WI38 (cell line): ENCODE measurements at regions not wholly inside any gene's neighbourhood (a gene's known extent, or its start where the extent isn't known, plus 50 kb on each side); places are given as distances from the start of the nearest gene placed in this dataset.
"Not testable (repeated sequence)": the region's sequence is repeated elsewhere in the genome, so short reads cannot be mapped to it uniquely, and the experiment has no call there.

Source experiments
- H3K4me3 ChIP-seq: 2 replicates; pipeline ENCODE4 v1.5.1; 2011; ENCODE audit warnings: low read depth, mild to moderate bottlenecking, control low read depth, low read length
- TF ChIP-seq, protein P1 (sequence below): IDR thresholded peaks from 2 replicates; pipeline ENCODE4 v1.5.1; 2012; ENCODE audit warnings: low read depth, mild to moderate bottlenecking, control low read depth, low read length

DNA sequence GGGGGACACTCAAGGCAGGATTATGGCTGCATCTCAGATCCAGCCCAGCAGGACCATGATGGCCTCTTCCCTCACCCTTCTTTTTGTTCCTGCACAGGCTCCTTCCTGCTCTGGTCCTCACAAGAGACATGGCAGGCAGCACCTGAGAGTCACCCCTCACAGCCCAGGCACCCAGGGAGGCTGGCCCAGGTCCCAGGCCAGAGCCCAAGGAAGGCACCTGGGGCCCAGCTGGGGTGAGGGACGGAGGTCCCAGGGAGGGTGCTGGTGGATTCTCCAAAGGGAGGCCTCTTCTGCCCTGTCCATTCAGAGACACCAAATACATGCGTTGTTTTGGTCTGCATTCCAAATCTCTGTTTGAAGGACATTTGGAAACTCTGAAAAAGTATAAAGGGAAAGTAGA is 285.4 kb upstream of the HS6ST1 start:
- TF ChIP-seq, protein P1, sequence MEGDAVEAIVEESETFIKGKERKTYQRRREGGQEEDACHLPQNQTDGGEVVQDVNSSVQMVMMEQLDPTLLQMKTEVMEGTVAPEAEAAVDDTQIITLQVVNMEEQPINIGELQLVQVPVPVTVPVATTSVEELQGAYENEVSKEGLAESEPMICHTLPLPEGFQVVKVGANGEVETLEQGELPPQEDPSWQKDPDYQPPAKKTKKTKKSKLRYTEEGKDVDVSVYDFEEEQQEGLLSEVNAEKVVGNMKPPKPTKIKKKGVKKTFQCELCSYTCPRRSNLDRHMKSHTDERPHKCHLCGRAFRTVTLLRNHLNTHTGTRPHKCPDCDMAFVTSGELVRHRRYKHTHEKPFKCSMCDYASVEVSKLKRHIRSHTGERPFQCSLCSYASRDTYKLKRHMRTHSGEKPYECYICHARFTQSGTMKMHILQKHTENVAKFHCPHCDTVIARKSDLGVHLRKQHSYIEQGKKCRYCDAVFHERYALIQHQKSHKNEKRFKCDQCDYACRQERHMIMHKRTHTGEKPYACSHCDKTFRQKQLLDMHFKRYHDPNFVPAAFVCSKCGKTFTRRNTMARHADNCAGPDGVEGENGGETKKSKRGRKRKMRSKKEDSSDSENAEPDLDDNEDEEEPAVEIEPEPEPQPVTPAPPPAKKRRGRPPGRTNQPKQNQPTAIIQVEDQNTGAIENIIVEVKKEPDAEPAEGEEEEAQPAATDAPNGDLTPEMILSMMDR = no peak
- no peak overlapping the region for H3K4me3 ChIP-seq

DNA sequence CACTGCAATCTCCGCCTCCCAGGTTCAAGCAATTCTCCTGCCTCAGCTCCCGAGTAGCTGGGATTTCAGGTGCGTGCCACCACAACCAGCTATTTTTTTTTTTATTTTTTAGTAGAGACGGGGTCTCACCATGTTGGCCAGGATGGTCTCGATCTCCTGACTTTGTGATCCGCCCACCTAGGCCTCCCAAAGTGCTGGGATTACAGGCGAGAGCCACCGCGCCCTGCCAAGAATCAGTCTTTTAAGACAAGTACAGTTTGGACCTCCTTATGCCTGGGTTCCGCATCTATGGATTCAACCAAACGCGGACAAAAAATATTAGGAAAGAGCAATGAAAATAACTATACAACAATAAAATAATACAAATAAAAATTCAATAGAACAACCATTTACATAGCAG is 285.9 kb upstream of the HS6ST1 start:
- H3K4me3 ChIP-seq = not testable (repeated sequence)

DNA sequence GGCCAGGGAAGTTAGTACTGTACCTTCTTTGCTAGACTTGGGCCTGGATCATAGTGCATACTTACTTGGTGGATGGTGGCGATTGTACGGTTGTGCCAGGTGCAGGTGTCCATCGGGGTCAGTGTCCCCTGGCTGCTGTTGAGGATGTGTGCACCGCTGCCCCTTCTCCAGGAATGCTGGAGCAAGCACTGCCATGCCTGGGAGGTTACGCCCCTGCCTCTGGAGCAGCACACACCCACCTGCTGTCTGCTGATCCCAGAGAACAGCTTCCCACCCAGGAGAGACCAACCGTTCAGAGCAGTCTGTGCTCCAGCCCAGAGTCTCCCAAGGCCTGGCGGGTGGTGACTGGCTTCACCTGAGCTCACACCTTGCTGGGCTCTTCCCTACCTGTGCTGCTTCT is 286.8 kb upstream of the HS6ST1 start:
- TF ChIP-seq, protein P1 = no peak
- no peak overlapping the region for H3K4me3 ChIP-seq

DNA sequence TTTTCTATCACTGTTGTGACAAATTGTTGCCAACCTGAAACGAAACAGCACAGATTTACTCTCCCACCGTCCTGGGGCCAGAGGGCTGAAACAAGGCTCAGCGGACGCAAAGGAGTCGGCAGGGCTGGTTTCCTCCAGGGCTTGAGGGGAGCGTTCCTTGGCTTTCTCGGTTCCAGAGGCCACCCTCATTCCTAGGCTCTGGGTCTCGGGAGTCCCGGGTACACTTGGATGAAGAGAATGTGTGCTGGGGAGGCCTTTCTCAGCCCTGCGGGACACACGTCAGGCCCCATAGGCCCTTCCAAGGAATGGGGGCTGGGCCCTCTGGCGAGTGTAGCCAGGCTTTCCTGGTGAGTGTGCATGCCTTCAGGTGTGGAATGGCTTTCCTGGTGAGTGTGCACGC is 287.3 kb upstream of the HS6ST1 start:
- TF ChIP-seq, protein P1 = no peak
- H3K4me3 ChIP-seq = no peak overlapping the region

DNA sequence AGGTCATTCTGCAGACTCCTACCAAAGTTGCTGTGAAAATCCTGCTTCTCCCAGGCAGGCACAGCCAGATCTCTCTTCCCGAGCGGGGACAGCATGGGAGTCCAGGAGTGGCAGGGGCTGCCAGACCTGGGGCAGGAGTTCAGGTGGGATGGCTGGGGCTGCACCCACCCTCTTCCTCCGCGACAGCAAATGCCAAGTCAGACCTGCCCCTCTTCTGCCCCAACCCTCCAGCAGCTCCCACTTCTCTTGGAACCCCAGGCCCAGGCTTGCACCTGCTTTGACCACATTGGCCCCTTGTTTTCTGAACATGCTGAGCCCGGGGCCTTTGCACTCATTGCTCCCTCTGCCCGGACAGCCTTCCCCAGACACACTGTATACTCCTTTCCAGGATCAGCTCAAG is 288.2 kb upstream of the HS6ST1 start:
- no peak overlapping the region for H3K4me3 ChIP-seq
- TF ChIP-seq, protein P1 = no peak

DNA sequence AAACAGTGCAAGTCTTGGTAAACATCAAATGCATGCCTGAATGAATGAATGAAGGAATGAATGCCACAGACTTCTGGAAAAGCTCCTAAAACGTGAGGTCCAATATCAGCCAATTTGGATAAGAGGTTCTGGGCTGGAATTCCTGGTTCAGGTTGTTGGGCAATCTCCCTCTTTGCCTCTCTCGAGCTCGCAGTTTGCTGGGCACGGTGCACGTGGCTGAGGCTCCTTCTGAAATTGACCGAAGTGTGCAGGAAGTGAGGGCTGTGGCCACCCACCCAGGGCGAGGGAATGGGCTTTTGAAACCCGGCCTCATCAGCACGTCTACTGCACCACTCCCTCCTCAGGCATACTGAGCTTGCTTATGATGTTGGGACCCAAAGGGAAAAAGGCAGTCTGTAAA is 288.8 kb upstream of the HS6ST1 start:
- no peak overlapping the region for H3K4me3 ChIP-seq
- TF ChIP-seq, protein P1 = no peak

DNA sequence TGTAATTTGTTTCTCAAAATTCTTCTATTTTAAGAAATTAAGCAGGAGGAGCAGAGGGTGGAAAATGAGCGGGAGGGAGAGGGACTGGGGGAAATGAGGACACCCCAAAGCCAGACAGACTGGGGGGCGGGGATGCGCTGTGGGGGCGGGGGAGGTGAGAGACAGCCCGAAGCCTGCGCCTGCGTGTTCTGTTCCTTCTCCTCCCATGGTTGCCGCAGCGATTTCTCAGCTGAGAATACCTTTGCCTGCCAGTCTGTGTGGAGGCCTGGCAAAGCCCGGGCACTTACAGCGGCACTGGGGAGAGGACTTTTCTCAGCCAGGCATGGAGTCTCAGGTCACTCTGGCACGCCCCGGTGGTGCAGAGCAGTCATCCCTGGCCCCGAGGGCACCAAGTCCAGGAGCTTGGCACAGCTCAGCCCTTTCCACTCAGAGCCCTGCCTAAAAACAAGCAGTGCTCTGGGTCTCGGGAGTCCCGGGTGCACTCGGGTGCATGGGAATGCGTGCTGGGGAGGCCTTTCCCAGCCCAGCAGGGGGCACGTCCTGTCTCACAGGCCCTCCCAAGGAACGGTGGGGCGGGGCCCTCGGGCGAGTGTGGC is 289.3 kb upstream of the HS6ST1 start:
- H3K4me3 ChIP-seq = no peak overlapping the region
- TF ChIP-seq, protein P1 = no peak
